ENCODE measurements at regions not wholly inside any gene's neighbourhood (a gene's known extent, or its start where the extent isn't known, plus 50 kb on each side); places are given as distances from the start of the nearest gene placed in this dataset.

GRCh38 chr13:22812793-22813192 lies 368.0 kb upstream of the SGCG start:
- TF ChIP-seq POLR2A (IDR thresholded peaks at IDR 0.05), result no peak
- TF ChIP-seq CTCF (IDR thresholded peaks at IDR 0.05), result no peak
